HTR-8/SVneo (cell line): ENCODE measurements at regions not wholly inside any gene's neighbourhood (a gene's known extent, or its start where the extent isn't known, plus 50 kb on each side); places are given as distances from the start of the nearest gene placed in this dataset.
A peak's percentile ranks its signal among the peaks of the same experiment; 100 is the strongest.
"Not testable (repeated sequence)": the region's sequence is repeated elsewhere in the genome, so short reads cannot be mapped to it uniquely, and the experiment has no call there.

ENCODE experiments used
- DNase-seq: peaks from one replicate; pipeline ENCODE4 v3.0.0; 2011; ENCODE audit warnings: low spot score, mixed read lengths; ENCODE audit not compliant: insufficient read length
- FAIRE-seq: peaks from 2 replicates; lab custom pipeline; 2011; peaks lifted over from hg19 to GRCh38; lab: Jason Lieb, UNC

GRCh38 chr9:117649126-117649525 lies 55.1 kb upstream of the TLR4 start:
- FAIRE-seq: no peak
- no peak for DNase-seq

- DNase-seq: no peak
- FAIRE-seq: no peak
These were observed 59.1 kb upstream of the TLR4 start for GRCh38 chr9:117644932-117645636.

DNA sequence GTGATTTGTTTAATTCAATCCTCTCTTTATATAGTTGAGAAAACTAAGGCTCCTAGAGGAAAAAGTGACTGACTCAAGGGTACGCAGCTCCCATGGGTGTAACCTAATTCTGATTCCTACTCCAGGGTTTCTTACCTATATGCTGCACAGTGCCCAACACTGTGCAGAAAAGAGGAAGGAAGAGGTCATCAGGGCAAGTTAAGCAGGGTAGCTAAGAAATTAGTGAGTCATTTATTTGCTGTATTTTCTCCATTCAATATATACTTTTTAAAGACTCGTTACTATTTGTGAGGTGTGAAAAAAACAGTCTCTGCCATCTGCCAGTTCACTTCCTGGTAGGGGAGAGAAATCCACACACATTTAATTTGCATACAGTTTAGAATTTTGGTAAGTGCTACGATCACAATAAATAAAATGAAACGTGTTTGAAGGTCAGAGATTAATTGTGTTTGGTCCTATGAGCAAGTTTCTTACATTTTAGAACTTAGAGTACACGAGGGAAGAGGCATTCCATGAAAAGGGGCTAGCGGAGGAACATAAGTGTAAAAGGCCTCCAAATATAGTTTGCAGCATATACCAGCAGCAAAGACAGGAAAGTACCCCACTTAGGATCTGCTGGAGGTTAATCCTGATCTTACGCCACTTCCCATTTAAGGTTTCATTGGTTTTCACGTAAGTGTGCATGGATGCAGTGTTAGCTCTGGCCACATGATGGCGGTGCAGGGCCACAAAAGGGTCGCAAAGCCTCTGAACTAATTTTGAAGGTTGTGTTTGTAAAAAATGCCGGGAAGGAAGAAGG lies 59.9 kb upstream of the TLR4 start:
- FAIRE-seq (peak; percentile 49), DNase-seq (peak; percentile 13)

GRCh38 chr9:117643288-117643654 lies 60.9 kb upstream of the TLR4 start:
- DNase-seq (no peak), FAIRE-seq (no peak)

DNA sequence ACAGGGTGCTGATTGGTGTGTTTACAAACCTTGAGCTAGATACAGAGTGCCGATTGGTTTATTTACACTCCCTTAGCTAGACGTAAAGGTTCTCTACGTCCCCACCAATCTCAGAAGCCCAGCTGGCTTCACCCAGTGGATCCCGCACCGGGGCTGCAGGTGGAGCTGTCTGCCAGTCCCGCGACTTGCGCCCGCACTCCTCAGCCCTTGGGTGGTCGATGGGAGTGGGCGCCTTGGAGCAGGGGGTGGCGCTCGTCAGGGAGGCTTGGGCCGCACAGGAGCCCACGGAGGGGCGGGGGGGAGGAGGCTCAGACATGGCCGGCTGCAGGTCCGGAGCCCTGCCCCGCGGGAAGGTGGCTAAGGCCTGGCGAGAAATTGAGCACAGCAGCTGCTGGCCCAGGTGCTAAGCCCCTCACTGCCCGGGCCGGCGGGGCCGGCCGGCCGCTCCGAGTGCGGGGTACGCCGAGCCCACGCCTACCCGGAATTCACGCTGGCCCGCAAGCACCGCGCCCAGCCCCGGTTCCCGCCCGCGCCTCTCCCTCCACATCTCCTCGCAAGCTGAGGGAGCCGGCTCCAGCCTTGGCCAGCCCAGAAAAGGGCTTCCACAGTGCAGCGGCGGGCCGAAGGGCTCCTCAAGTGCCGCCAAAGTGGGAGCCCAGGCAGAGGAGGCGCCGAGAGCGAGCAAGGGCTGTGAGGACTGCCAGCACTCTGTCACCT lies 61.5 kb upstream of the TLR4 start:
- FAIRE-seq, DNase-seq: not testable (repeated sequence)

GRCh38 chr9:117636681-117637080 lies 67.5 kb upstream of the TLR4 start:
- FAIRE-seq: no peak

DNA sequence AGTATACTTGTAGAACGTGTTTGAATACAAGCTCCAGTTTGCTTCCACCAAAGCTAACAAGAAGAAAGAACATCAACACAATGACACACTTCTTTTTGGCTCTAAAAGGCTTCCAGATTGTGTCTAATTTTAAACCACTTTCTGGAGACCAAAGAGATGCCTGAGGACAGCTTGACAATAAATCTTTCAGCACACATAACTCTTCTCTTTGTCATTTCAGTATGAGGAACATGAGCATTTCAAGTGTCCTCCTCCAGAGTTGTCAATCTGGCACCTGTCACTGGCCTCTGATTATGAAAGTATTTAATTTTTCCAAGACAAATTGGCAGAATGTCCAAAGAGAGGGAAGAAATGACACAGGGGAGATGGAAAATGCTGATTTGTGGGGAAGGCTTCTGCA lies 79.0 kb upstream of the TLR4 start:
- DNase-seq (no peak), FAIRE-seq (no peak)

More at GRCh38 chr9:117636681-117637080, 67.5 kb upstream of the TLR4 start:
- no peak for DNase-seq

GRCh38 chr9:117624106-117624505 lies 80.1 kb upstream of the TLR4 start:
- no peak for FAIRE-seq
- DNase-seq: no peak

DNA sequence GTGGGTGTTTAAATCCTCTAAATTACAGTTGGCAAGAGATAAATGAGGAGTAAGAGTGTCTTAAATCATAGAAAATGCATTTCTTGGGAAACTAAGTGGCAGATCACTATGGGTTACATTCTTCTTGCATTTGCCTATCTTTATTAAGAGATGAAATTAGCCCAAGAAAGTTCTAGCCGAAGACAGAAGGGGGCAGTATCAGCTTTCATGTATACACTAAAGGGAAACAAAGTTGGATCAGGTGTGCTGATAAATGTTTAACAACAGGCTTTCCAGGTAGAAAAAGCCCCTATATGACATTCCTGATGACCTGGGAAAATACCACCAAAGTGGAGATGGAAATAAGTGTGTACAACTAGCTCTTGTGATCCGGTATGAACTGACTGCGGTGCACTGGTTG lies 81.9 kb upstream of the TLR4 start:
- FAIRE-seq: no peak
- no peak for DNase-seq

GRCh38 chr9:117616431-117616831 lies 87.8 kb upstream of the TLR4 start:
- DNase-seq (no peak), FAIRE-seq (no peak)

GRCh38 chr9:117612317-117612716 lies 91.9 kb upstream of the TLR4 start:
- FAIRE-seq: no peak
- DNase-seq: no peak

GRCh38 chr9:117597977-117598376 lies 106.2 kb upstream of the TLR4 start:
- no peak for FAIRE-seq
- DNase-seq: no peak

- FAIRE-seq (no peak), DNase-seq (no peak)
These were observed 107.5 kb upstream of the TLR4 start for GRCh38 chr9:117596678-117597077.

DNA sequence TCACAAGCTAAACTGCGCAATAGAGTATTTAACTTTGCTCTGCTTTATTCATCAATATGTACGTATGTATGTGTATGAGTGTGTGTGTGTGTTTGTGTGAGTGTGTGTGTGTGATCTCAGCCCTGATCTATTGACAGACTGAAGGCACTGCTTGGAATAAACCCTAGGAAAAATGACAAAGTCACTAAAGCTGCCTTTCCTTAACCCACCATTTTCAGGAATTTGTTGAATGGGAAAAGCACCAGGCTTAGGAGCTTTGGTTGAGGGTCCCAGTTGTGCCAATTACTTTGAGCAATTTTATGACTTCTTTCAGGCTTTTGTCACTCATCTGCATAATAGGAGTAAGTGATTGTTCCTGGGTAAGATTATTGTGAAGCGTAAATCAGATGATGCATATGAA lies 108.6 kb upstream of the TLR4 start:
- no peak for FAIRE-seq
- no peak for DNase-seq

DNA sequence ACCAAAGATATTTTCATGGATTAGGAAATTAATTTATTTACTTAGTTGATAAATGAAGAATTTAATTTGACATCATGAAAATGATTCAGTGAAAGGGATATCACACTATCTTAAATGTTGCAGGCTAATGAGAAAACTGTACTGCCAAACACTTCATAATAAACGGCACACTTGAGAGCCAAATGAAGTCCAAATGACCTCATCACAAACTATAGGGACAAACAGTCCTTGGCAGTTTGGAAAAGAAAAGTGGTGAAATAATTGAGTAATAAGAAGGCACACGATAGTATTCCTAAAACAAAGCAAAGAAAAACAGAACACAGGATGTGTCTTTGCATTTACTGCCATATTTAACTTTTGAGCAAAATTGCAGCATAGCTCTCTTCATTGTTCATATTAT lies 116.9 kb upstream of the TLR4 start:
- FAIRE-seq (no peak), DNase-seq (no peak)

DNA sequence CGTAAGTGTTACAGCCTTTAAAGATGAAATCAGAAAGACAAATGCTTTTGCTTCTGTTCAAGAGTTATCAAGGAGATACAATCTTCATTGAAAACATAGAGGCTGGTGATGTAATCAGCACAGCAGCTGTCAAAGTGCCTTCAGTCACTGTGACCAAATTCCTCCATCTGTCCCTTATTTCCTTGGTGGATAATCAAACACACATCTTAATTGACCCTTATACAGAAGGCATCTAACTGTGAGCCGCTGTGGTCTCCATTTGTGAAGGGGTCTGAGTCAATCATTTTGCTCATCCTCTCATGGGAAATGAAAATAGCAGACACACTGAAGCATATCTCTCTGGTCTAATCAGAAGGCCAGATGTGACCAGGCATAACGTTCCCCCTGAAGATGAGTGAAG lies 130.1 kb upstream of the TLR4 start:
- no peak for DNase-seq
- FAIRE-seq: no peak

- no peak for FAIRE-seq
- no peak for DNase-seq
These were observed 139.4 kb upstream of the TLR4 start for GRCh38 chr9:117564839-117565238.

DNA sequence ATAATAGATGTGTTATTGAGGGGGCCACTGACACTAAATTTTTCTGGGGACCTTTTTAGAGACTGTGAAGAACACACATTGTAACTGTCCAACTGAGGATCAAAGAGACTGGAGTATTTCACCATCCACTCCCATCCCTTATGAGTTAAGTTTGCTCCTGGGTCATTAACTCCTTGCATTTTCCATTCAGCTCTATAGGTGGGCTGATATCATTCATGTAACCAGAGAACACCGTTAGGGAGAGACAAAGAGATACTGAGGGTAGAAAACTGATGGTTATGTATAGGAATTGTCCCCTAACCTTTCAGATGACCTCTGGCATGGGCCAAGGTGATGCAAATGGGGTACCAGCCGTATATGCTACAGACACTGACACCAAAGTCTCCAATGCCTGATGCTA lies 142.4 kb upstream of the TLR4 start:
- DNase-seq (no peak), FAIRE-seq (no peak)

DNA sequence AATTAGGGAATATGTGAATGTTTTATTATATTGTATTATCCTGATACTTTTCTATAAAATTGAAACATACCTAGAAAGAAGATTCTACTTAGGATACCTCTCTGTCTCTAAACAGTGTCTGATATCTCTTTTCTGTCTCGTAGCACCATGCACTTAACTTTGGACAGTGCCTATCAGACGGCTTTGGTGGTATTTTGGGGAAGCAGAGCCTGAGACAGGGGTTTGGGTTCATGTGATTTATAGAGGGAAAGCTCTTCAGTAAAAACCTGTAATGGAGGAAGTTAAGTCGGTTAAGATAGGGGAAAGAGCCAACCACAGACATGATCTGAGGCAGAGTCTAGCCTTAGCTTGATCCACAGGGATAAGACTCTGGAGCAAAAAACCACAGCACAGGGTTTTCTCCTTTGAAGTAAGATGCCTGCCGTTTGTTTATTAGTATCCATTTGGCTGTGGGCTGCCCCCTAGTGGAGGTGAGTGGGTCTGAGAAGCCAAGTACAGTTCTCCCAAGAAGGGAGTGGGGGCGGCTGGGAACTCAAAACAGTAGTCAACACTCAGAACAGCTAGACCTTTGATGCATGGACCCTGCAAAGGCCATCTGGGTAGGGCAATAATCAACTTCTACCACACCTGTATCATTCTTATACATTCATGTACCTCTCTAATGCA lies 141.2 kb upstream of the ASTN2 start:
- FAIRE-seq (no peak), DNase-seq (no peak)

GRCh38 chr9:117552811-117553210 lies 138.0 kb upstream of the ASTN2 start:
- FAIRE-seq (no peak), DNase-seq (no peak)

DNA sequence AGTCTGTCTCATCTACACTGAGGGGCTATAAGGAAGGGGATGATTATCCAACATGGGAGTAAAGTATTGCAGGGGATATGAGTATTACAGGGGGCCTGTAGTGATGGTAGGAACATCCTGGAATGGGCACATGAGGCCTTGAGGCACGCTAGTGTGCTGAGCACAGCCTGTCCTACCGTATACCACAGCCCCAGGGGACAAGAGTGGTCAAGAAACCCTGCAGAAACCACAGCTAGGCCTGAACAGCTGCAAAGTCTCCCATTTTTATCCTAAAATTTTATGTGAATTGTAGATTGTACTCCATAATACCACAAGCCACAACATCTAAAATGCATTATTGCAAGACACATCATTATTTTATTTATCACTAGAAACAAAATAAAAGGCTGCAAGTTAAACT lies 136.3 kb upstream of the ASTN2 start:
- FAIRE-seq: no peak
- no peak for DNase-seq
